DOHH2 (cell line): ENCODE measurements at regions not wholly inside any gene's neighbourhood (a gene's known extent, or its start where the extent isn't known, plus 50 kb on each side); places are given as distances from the start of the nearest gene placed in this dataset.

Experiments used
- EZH2phosphoT487 ChIP-seq: fragments of 200-600 bp; sonication (generic); IDR thresholded peaks from 2 replicates; pipeline ENCODE4 v1.6.1; 2017; ENCODE audit warnings: borderline replicate concordance, mild to moderate bottlenecking, antibody characterized with exemption, low read length, moderate library complexity, mixed read lengths
- TF ChIP-seq, protein P1 (sequence below): fragments of 200-600 bp; sonication (generic); IDR thresholded peaks from one replicate; pipeline ENCODE4 v1.5.1; 2014; ENCODE audit warnings: antibody characterized with exemption, mild to moderate bottlenecking, low read depth, low read length; ENCODE audit not compliant: poor library complexity, severe bottlenecking

DNA sequence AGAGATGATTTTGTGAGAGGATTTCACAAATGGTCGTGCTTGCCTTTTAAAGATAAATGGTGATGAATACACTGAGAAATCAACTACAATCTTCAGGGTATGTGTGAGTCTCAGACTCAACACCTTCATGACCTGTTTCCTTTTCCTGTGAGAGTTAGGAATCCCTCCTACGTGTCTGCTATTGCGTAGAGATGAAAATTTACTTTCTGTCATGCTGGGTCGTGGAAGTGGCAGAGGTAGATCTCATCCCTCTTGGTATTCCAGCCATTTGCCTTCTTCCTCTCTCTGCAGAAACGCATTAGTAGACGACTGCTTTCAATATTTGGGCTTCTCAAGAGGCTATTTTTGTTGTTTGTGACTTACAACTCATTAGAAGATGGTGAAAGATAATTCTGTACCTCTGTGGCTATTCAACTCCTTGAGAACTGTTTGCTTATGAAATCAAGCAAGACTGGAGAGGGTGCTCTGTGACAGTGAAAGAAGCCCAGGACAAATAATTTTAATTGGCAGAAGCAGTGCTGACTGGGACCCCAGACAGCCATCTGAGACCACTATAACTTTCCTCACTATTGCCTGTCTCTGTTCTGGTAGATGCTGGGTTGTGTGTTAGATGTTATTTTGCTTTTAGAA lies 233.1 kb downstream of the LACC1 start:
- TF ChIP-seq, protein P1, sequence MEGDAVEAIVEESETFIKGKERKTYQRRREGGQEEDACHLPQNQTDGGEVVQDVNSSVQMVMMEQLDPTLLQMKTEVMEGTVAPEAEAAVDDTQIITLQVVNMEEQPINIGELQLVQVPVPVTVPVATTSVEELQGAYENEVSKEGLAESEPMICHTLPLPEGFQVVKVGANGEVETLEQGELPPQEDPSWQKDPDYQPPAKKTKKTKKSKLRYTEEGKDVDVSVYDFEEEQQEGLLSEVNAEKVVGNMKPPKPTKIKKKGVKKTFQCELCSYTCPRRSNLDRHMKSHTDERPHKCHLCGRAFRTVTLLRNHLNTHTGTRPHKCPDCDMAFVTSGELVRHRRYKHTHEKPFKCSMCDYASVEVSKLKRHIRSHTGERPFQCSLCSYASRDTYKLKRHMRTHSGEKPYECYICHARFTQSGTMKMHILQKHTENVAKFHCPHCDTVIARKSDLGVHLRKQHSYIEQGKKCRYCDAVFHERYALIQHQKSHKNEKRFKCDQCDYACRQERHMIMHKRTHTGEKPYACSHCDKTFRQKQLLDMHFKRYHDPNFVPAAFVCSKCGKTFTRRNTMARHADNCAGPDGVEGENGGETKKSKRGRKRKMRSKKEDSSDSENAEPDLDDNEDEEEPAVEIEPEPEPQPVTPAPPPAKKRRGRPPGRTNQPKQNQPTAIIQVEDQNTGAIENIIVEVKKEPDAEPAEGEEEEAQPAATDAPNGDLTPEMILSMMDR, result no peak
- no peak for TF ChIP-seq EZH2phosphoT487
